CD14-positive monocyte (primary cell): ENCODE measurements at regions not wholly inside any gene's neighbourhood (a gene's known extent, or its start where the extent isn't known, plus 50 kb on each side); places are given as distances from the start of the nearest gene placed in this dataset.

Experiments
- DNase-seq, 3 donors: peaks; one replicate each; pipeline ENCODE4 v3.0.0-alpha.2; 2011 to 2022
- H2AFZ ChIP-seq: 2 replicates; pipeline ENCODE4 v1.6.0; 2012; ENCODE audit warnings: mild to moderate bottlenecking, low read depth, low read length, inconsistent platforms; ENCODE audit not compliant: insufficient read depth, poor library complexity, severe bottlenecking
- H3K27ac ChIP-seq, 2 donors: 1 replicate in 1 of 2; 2 replicates in 1 of 2; pipeline ENCODE4 v1.5.1; 2012 to 2013; ENCODE audit warnings: low read length in 2 of 2, control low read depth in 1 of 2, inconsistent platforms in 1 of 2, low read depth in 1 of 2, mild to moderate bottlenecking in 1 of 2
- H3K27me3 ChIP-seq, 2 donors: one replicate each; pipeline versions ENCODE4 v1.6.0 to v1.6.1; 2011 to 2013; ENCODE audit warnings: low read length in 2 of 2; ENCODE audit not compliant: control insufficient read depth in 2 of 2, insufficient read depth in 2 of 2
- H3K36me3 ChIP-seq, 2 donors: replicated peaks in 1 of 2; 1 replicate in 1 of 2; 2 replicates in 1 of 2; pipeline versions ENCODE4 v1.5.1 to v1.6.1; 2012 to 2013; ENCODE audit warnings: low read length in 2 of 2, control low read depth in 1 of 2, inconsistent platforms in 1 of 2, mild to moderate bottlenecking in 1 of 2; ENCODE audit not compliant: insufficient read depth in 2 of 2, control insufficient read depth in 1 of 2
- H3K4me1 ChIP-seq, 2 donors: 1 replicate in 1 of 2; 2 replicates in 1 of 2; pipeline versions ENCODE4 v1.5.1 to v1.6.1; 2012 to 2013; ENCODE audit warnings: low read length in 2 of 2, control low read depth in 1 of 2, inconsistent platforms in 1 of 2, mild to moderate bottlenecking in 1 of 2, moderate library complexity in 1 of 2; ENCODE audit not compliant: insufficient read depth in 2 of 2, control insufficient read depth in 1 of 2
- H3K4me2 ChIP-seq: replicated peaks from 2 replicates; pipeline ENCODE3; 2012; ENCODE audit warnings: low read length, moderate library complexity, mild to moderate bottlenecking; ENCODE audit not compliant: poor library complexity, severe bottlenecking; ENCODE audit errors: extremely low read depth
- H3K4me3 ChIP-seq, 3 experiments: fragments of 200-600 bp in 1 of 3; sonication (generic) in 1 of 3; replicated peaks in 1 of 3; 1 replicate in 2 of 3; 2 replicates in 1 of 3; pipeline ENCODE4 v1.5.1; 2011 to 2013; ENCODE audit warnings: low read length in 3 of 3, mild to moderate bottlenecking in 3 of 3, control low read depth in 2 of 3, low read depth in 2 of 3, inconsistent platforms in 1 of 3, moderate library complexity in 1 of 3
- H3K79me2 ChIP-seq: 2 replicates; pipeline ENCODE4 v1.6.0; 2012; ENCODE audit warnings: mild to moderate bottlenecking, control low read depth, inconsistent platforms, low read length, moderate library complexity; ENCODE audit not compliant: insufficient read depth
- H3K9ac ChIP-seq: 2 replicates; pipeline ENCODE4 v1.6.0; 2017; ENCODE audit warnings: low read length, mild to moderate bottlenecking; ENCODE audit not compliant: insufficient read depth, poor library complexity, severe bottlenecking
- H3K9me3 ChIP-seq, 2 donors: replicated peaks in 1 of 2; 1 replicate in 1 of 2; 2 replicates in 1 of 2; pipeline versions ENCODE4 v1.5.1 to v1.6.1; 2012 to 2013; ENCODE audit warnings: low read length in 2 of 2, control low read depth in 1 of 2; ENCODE audit not compliant: control insufficient read depth in 1 of 2, insufficient read depth in 1 of 2
- H4K20me1 ChIP-seq: 2 replicates; pipeline ENCODE4 v1.6.0; 2012; ENCODE audit warnings: mild to moderate bottlenecking, low read length, control low read depth, moderate library complexity; ENCODE audit not compliant: insufficient read depth
- H3K27ac Mint-ChIP-seq, 7 donors: one replicate each; pipeline ENCODE4 v1.8.0; 2020; ENCODE audit warnings: mild to moderate bottlenecking in 7 of 7, mixed read lengths in 7 of 7, moderate library complexity in 6 of 7, inconsistent platforms in 2 of 7
- H3K27me3 Mint-ChIP-seq, 3 donors: one replicate each; pipeline ENCODE4 v1.8.0; 2021 to 2022; ENCODE audit warnings: low read depth in 3 of 3, mild to moderate bottlenecking in 3 of 3, mixed read lengths in 3 of 3, moderate library complexity in 3 of 3, inconsistent platforms in 1 of 3
- H3K36me3 Mint-ChIP-seq, 2 donors: one replicate each; pipeline ENCODE4 v1.8.0; 2020; ENCODE audit warnings: mixed read lengths in 2 of 2, inconsistent platforms in 1 of 2, mild to moderate bottlenecking in 1 of 2
- H3K4me1 Mint-ChIP-seq: one replicate; pipeline ENCODE4 v1.8.0; 2020; ENCODE audit warnings: mild to moderate bottlenecking, mixed read lengths
- H3K4me3 Mint-ChIP-seq, 2 donors: one replicate each; pipeline ENCODE4 v1.8.0; 2020; ENCODE audit warnings: mild to moderate bottlenecking in 2 of 2, mixed read lengths in 2 of 2, moderate library complexity in 1 of 2
- H3K9me3 Mint-ChIP-seq, 7 donors: one replicate each; pipeline ENCODE4 v1.8.0; 2020 to 2022; ENCODE audit warnings: mixed read lengths in 7 of 7, mild to moderate bottlenecking in 6 of 7, moderate library complexity in 6 of 7, inconsistent platforms in 2 of 7
- CTCF ChIP-seq: fragments of 200-600 bp; IDR thresholded peaks from one replicate; pipeline ENCODE4 v1.8.0; 2022; ENCODE audit warnings: antibody characterized with exemption, mild to moderate bottlenecking
- WGBS: methylation state at CpG from one replicate; pipeline ENCODE4 v1.1.5; 2013; ENCODE audit warnings: missing lambda C conversion rate; ENCODE audit not compliant: insufficient coverage; 5-methylcytosine and 5-hydroxymethylcytosine counted together
- intact Hi-C, 2 donors: fragments of 100-400 bp; cut with micrococcal nuclease; formaldehyde crosslinking; loops; one replicate each; pipeline versions ENCODE4 v1.15.0 to v1.15.1; 2023

GRCh38 chr19:31962561-31962996 lies 382.8 kb upstream of the ZNF507 start:
- no peaks in the 10 kb centered on the region for H3K4me1 ChIP-seq
- no peak overlapping the region for H2AFZ ChIP-seq
- Mint-ChIP-seq H3K4me1 (no peaks in the 10 kb centered on the region), H3K36me3 (no peaks in the 10 kb centered on the region), H3K27me3 (peaks cover 0 to 5% (median 3%) of the 10 kb centered on the region in 3 donors), H3K4me3 (no peak overlapping the region), H3K27ac (no peak overlapping the region), H3K9me3 (peaks cover 0 to 7% (median 1%) of the 10 kb centered on the region in 7 donors)
- no peak overlapping the region for H3K9ac ChIP-seq
- H3K4me3 ChIP-seq = no peak overlapping the region
- TF ChIP-seq CTCF = no peak
- no peak overlapping the region for H3K27ac ChIP-seq
- no peak overlapping the region for H3K4me2 ChIP-seq
- 52% methylated on average over 2 of the region's 5 CpGs for WGBS
- no peaks in the 10 kb centered on the region for H4K20me1 ChIP-seq
- H3K79me2 ChIP-seq = no peaks in the 10 kb centered on the region
- H3K27me3 ChIP-seq = no peaks in the 10 kb centered on the region
- intact Hi-C loops = no loop called here
- no peaks in the 10 kb centered on the region for H3K9me3 ChIP-seq
- H3K36me3 ChIP-seq = no peaks in the 10 kb centered on the region
- DNase-seq = no peak

GRCh38 chr19:31963746-31964145 lies 381.7 kb upstream of the ZNF507 start:
- peaks cover 2 to 5% (median 4%) of the 10 kb centered on the region in 3 donors for H3K27me3 Mint-ChIP-seq
- peaks cover 0 to 7% (median 2%) of the 10 kb centered on the region in 7 donors for H3K9me3 Mint-ChIP-seq

More at GRCh38 chr19:31963746-31964145, 381.7 kb upstream of the ZNF507 start:
- H4K20me1 ChIP-seq = no peaks in the 10 kb centered on the region
- H3K4me1 ChIP-seq = no peaks in the 10 kb centered on the region
- Mint-ChIP-seq H3K27ac (no peak overlapping the region), H3K4me1 (no peaks in the 10 kb centered on the region), H3K4me3 (no peak overlapping the region), H3K36me3 (no peaks in the 10 kb centered on the region)
- H3K4me3 ChIP-seq = no peak overlapping the region
- no peaks in the 10 kb centered on the region for H3K79me2 ChIP-seq
- no peak for TF ChIP-seq CTCF
- no peak overlapping the region for H3K27ac ChIP-seq
- 97% methylated on average over 3 of the region's 4 CpGs for WGBS
- no peak for DNase-seq
- H3K36me3 ChIP-seq = no peaks in the 10 kb centered on the region
- H2AFZ ChIP-seq = no peak overlapping the region
- H3K9me3 ChIP-seq = no peaks in the 10 kb centered on the region
- no peaks in the 10 kb centered on the region for H3K27me3 ChIP-seq
- no peak overlapping the region for H3K4me2 ChIP-seq
- H3K9ac ChIP-seq = no peak overlapping the region
- intact Hi-C loops = no loop called here
